SK-N-SH treated with all-trans-retinoic acid at 6 μM for 48 hours (cell line): ENCODE measurements at regions not wholly inside any gene's neighbourhood (a gene's known extent, or its start where the extent isn't known, plus 50 kb on each side); places are given as distances from the start of the nearest gene placed in this dataset.

Experiments used
- ATAC-seq: fragments of 200-7000 bp; cut with Tn5 transposase; 3 replicates; pipeline ENCODE4 v1.9.1; 2020; ENCODE audit warnings: mild to moderate bottlenecking, moderate library complexity
- ARNTL ChIP-seq: fragments of 450-650 bp; formaldehyde crosslinking; IDR thresholded peaks from 2 replicates; pipeline ENCODE4 v1.5.0; 2020; ENCODE audit warnings: low read depth, mild to moderate bottlenecking, moderate library complexity, borderline replicate concordance
- CREB5 ChIP-seq: fragments of 250-450 bp; sonication (Bioruptor Pico); IDR thresholded peaks from 2 replicates; pipeline ENCODE4 v1.5.1; 2020; ENCODE audit warnings: low read depth, mild to moderate bottlenecking, moderate library complexity
- CSRNP3 ChIP-seq: fragments of 250-450 bp; sonication (Bioruptor Pico); IDR thresholded peaks from 2 replicates; pipeline ENCODE4 v1.5.1; 2021; ENCODE audit warnings: mild to moderate bottlenecking, moderate library complexity
- ESRRG ChIP-seq: fragments of 250-450 bp; sonication (Bioruptor Pico); IDR thresholded peaks from 2 replicates; pipeline ENCODE4 v1.6.1; 2021; ENCODE audit warnings: mild to moderate bottlenecking
- GLIS3 ChIP-seq: fragments of 250-450 bp; sonication (Bioruptor Pico); IDR thresholded peaks from 2 replicates; pipeline ENCODE4 v1.5.0; 2020; ENCODE audit warnings: mild to moderate bottlenecking, moderate library complexity
- ISL1 ChIP-seq: fragments of 250-450 bp; sonication (Bioruptor Pico); IDR thresholded peaks from 2 replicates; pipeline ENCODE4 v2.1.2; 2022; ENCODE audit warnings: mild to moderate bottlenecking, moderate library complexity
- OSR1 ChIP-seq: fragments of 250-450 bp; sonication (Bioruptor Pico); IDR thresholded peaks from 2 replicates; pipeline ENCODE4 v1.8.0; 2022; ENCODE audit warnings: moderate library complexity, mild to moderate bottlenecking, inconsistent platforms
- PATZ1 ChIP-seq: fragments of 250-450 bp; sonication (Bioruptor Pico); IDR thresholded peaks from 2 replicates; pipeline ENCODE4 v1.8.0; 2020; ENCODE audit warnings: mild to moderate bottlenecking, moderate library complexity, borderline replicate concordance
- POU6F1 ChIP-seq: fragments of 250-450 bp; sonication (Bioruptor Pico); IDR thresholded peaks from 2 replicates; pipeline ENCODE4 v1.8.0; 2021; ENCODE audit warnings: low read depth, mild to moderate bottlenecking, moderate library complexity, borderline replicate concordance
- RARB ChIP-seq: fragments of 250-450 bp; sonication (Bioruptor Pico); IDR thresholded peaks from 2 replicates; pipeline ENCODE4 v1.8.0; 2021; ENCODE audit warnings: mild to moderate bottlenecking, moderate library complexity
- SNAI2 ChIP-seq: fragments of 250-450 bp; sonication (Bioruptor Pico); IDR thresholded peaks from 2 replicates; pipeline ENCODE4 v1.5.0; 2020; ENCODE audit warnings: mild to moderate bottlenecking, moderate library complexity
- TCF4 ChIP-seq: fragments of 250-450 bp; sonication (Bioruptor Pico); IDR thresholded peaks from 2 replicates; pipeline ENCODE4 v1.8.0; 2021; ENCODE audit warnings: mild to moderate bottlenecking, moderate library complexity, borderline replicate concordance
- TOX ChIP-seq: fragments of 250-450 bp; sonication (Bioruptor Pico); IDR thresholded peaks from 2 replicates; pipeline ENCODE4 v1.8.0; 2021; ENCODE audit warnings: mild to moderate bottlenecking, moderate library complexity, borderline replicate concordance
- TSHZ2 ChIP-seq: fragments of 250-450 bp; sonication (Bioruptor Pico); IDR thresholded peaks from 2 replicates; pipeline ENCODE4 v1.5.0; 2020; ENCODE audit warnings: mild to moderate bottlenecking, moderate library complexity
- ZC3H10 ChIP-seq: fragments of 250-450 bp; sonication (Bioruptor Pico); IDR thresholded peaks from 2 replicates; pipeline ENCODE4 v1.5.1; 2021; ENCODE audit warnings: mild to moderate bottlenecking, moderate library complexity
- ZFP3 ChIP-seq: fragments of 250-450 bp; sonication (Bioruptor Pico); IDR thresholded peaks from 2 replicates; pipeline ENCODE4 v1.5.0; 2020; ENCODE audit warnings: mild to moderate bottlenecking, moderate library complexity
- ZFP30 ChIP-seq: fragments of 450-650 bp; formaldehyde crosslinking; IDR thresholded peaks from 2 replicates; pipeline ENCODE4 v1.5.0; 2022; ENCODE audit warnings: mild to moderate bottlenecking, moderate library complexity
- ZNF70 ChIP-seq: fragments of 450-650 bp; formaldehyde crosslinking; IDR thresholded peaks from 2 replicates; pipeline ENCODE4 v1.5.0; 2020; ENCODE audit warnings: mild to moderate bottlenecking, moderate library complexity
- ZNF8 ChIP-seq: fragments of 450-650 bp; formaldehyde crosslinking; IDR thresholded peaks from 2 replicates; pipeline ENCODE4 v1.5.0; 2020; ENCODE audit warnings: mild to moderate bottlenecking, moderate library complexity

GRCh38 chr4:53717064-53717549 lies 125.8 kb upstream of the LNX1 start (continued):
- TF ChIP-seq CSRNP3 (CRISPR knock-in tag): no peak
- no peak for TF ChIP-seq ARNTL (CRISPR knock-in tag)
- TF ChIP-seq ZNF8 (CRISPR knock-in tag): no peak
- no peak for TF ChIP-seq TCF4 (CRISPR knock-in tag)
- no peak for TF ChIP-seq ZNF70
- TF ChIP-seq OSR1: no peak
- no peak for TF ChIP-seq SNAI2
- no peak for TF ChIP-seq ZFP3
- TF ChIP-seq, all 23 proteins: peak for 0

GRCh38 chr4:53716471-53717063 lies 125.3 kb upstream of the LNX1 start:
- TF ChIP-seq ZFP3 (no peak), CSRNP3 (CRISPR knock-in tag) (no peak), POU6F1 (no peak)
- TF ChIP-seq, all 23 proteins: peak for 0
- no peak for ATAC-seq

GRCh38 chr4:53716011-53716410 lies 124.7 kb upstream of the LNX1 start:
- TF ChIP-seq GLIS3 (CRISPR knock-in tag) (no peak), TSHZ2 (CRISPR knock-in tag) (no peak), ZNF70 (no peak), CSRNP3 (CRISPR knock-in tag) (no peak), PATZ1 (no peak), RARB (CRISPR knock-in tag) (no peak), ISL1 (CRISPR knock-in tag) (no peak), ESRRG (CRISPR knock-in tag) (no peak), TOX (no peak), SNAI2 (no peak), OSR1 (no peak), ZFP3 (no peak), ZC3H10 (CRISPR knock-in tag) (no peak), ZFP30 (CRISPR knock-in tag) (no peak), CREB5 (CRISPR knock-in tag) (no peak)
- ATAC-seq: no peak
